ENCODE measurements at regions not wholly inside any gene's neighbourhood (a gene's known extent, or its start where the extent isn't known, plus 50 kb on each side); places are given as distances from the start of the nearest gene placed in this dataset.
A peak's percentile ranks its signal among the peaks of the same experiment; 100 is the strongest.

DNA sequence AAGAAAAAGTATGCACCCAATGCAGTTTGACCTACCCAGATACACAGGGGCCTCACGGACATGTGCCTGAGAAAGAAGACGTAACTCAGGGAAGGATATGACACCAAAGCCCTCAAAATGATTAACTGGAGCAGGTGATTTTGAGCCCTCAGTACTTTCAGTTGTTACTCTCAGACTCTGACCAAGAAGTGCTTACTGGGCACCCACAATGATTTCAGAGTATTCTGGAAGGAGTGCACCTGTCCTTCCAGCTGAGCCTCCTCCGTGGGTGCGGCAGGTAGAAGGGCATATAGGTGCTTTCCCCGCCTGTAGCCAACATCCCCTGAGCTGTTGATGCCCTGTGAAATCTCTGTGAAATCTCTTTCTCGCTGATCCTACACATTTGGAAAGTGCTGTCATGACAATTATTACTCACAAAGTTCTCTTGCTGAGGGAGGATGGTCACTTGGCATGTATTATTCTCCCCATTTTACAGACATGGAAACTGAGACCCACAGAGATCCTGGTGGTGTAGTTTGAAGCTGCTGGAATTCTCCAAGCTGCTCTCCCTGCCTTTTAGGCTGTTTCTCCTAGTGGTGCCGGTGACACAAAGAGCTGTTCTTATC, 154.3 kb upstream of the CCND2 start:
- Histone ChIP-seq H3K36me3 (ENCODE audit: insufficient read depth, low read length) (no peaks in the 10 kb centered on the region), H3K27me3 (ENCODE audit: insufficient read depth, low read length, poor library complexity, severe bottlenecking) (no peaks in the 10 kb centered on the region), H3K9me3 (ENCODE audit: low read length) (no peaks in the 10 kb centered on the region), H3K27ac (ENCODE audit: low read depth, low read length) (no peak overlapping the region), H3K4me3 (ENCODE audit: low read length) (no peak overlapping the region), H3K4me1 (ENCODE audit: insufficient read depth, low read length) (peaks cover 30% of the 10 kb centered on the region)
- ChIA-PET POLR2A (no interaction called here), CTCF (interaction anchor here (2.1 kb wide), 1 partner anchor 158 kb away, joined by 7 read pairs; no protein-coding TSS in a partner anchor)
- H3K27me3 Mint-ChIP-seq, result peaks cover 6 to 8% of the 10 kb centered on the region in 2 donors
- peaks cover 31 to 47% (median 42%) of the 10 kb centered on the region in 3 donors for H3K4me1 Mint-ChIP-seq
- no peaks in the 10 kb centered on the region for H3K9me3 Mint-ChIP-seq
- H3K27ac Mint-ChIP-seq, result peak overlapping the region in 4 of 8 donors; percentile 8 to 72 (median 63)
- no peaks in the 10 kb centered on the region for H3K36me3 Mint-ChIP-seq
- no peak for DNase-seq
- peak overlapping the region in 4 of 7 donors; percentile 13 to 83 (median 34) for H3K4me3 Mint-ChIP-seq

DNA sequence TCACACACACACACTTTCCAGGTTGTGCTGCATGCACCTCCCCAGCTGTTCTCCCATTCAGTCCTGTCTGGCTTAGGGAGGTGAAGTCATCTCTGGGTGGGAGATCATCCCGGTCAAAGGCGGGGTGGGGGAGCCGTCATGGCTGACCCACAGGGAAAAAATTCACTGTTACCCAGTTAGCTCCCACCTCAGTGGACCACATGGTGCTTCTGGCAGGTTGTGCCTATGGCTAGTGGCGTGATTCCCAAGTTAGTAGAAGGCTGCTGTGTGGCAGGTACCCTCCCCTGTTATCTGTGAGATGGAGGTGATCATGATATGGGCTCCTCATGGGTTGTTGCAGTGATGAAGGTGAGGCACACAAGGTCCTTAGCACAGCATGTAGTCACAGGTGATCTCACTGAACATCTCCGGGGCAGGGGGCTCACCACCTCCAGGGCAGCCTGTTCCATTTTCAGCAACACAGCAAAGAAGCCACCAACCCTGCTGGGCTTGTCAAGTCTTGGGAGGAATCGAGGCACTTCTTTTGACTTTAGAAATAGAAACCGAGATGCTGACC, 154.9 kb upstream of the CCND2 start:
- H3K36me3 Mint-ChIP-seq, result no peaks in the 10 kb centered on the region
- peak overlapping the region in 5 of 8 donors; percentile 44 to 82 (median 67) for H3K27ac Mint-ChIP-seq
- Histone ChIP-seq H3K9me3 (ENCODE audit: low read length) (no peaks in the 10 kb centered on the region), H3K27ac (ENCODE audit: low read depth, low read length) (no peak overlapping the region), H3K4me1 (ENCODE audit: insufficient read depth, low read length) (peaks cover 30% of the 10 kb centered on the region), H3K4me3 (ENCODE audit: low read length) (peak overlapping the region; percentile 42), H3K36me3 (ENCODE audit: insufficient read depth, low read length) (no peaks in the 10 kb centered on the region), H3K27me3 (ENCODE audit: insufficient read depth, low read length, poor library complexity, severe bottlenecking) (no peaks in the 10 kb centered on the region)
- CTCF ChIA-PET, result interaction anchor here (2.5 kb wide), 1 partner anchor 12 kb away, joined by 13 read pairs; no protein-coding TSS in a partner anchor
- peak overlapping the region; percentile 13 to 83 (median 55) for H3K4me3 Mint-ChIP-seq
- no peak for DNase-seq
- peaks cover 6 to 8% of the 10 kb centered on the region in 2 donors for H3K27me3 Mint-ChIP-seq
- H3K9me3 Mint-ChIP-seq, result no peaks in the 10 kb centered on the region
- POLR2A ChIA-PET, result interaction anchor here (1.2 kb wide), 1 partner anchor 48 kb away, joined by 3 read pairs; no protein-coding TSS in a partner anchor
- peaks cover 31 to 47% (median 42%) of the 10 kb centered on the region in 3 donors for H3K4me1 Mint-ChIP-seq

DNA sequence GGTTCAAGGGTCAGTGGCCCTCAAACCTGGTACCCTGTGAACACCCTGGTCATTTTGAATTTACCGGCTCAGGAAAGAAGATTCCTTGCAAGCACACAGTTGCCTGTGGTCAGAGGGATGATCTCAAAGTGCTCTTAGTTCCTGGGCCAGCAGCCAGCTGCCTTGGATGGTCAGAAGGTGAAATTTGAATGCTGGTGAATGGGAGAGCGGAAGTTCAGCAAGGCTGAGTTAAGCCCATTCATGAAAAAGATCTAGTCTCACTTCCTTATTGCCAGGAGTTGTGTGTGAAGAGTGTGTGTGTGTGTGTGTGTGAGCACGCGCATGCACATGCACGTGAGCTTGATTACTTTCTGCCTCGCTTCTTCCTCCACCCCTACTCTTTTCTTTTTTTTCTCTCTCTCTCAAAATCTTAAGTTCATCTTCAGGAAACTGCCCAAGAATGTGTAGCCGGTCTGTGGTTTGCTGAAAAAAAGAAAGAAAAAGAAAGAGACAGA, 155.5 kb upstream of the CCND2 start:
- Mint-ChIP-seq H3K4me3 (peak overlapping the region; percentile 44 to 83 (median 55)), H3K4me1 (peaks cover 31 to 47% (median 42%) of the 10 kb centered on the region in 3 donors), H3K9me3 (no peaks in the 10 kb centered on the region), H3K27ac (peak overlapping the region in 7 of 8 donors; percentile 12 to 82 (median 59)), H3K36me3 (no peaks in the 10 kb centered on the region), H3K27me3 (peaks cover 8% of the 10 kb centered on the region in 2 donors)
- Histone ChIP-seq H3K4me3 (ENCODE audit: low read length) (peak overlapping the region; percentile 42), H3K27me3 (ENCODE audit: insufficient read depth, low read length, poor library complexity, severe bottlenecking) (no peaks in the 10 kb centered on the region), H3K4me1 (ENCODE audit: insufficient read depth, low read length) (peaks cover 30% of the 10 kb centered on the region), H3K9me3 (ENCODE audit: low read length) (no peaks in the 10 kb centered on the region), H3K36me3 (ENCODE audit: insufficient read depth, low read length) (no peaks in the 10 kb centered on the region), H3K27ac (ENCODE audit: low read depth, low read length) (no peak overlapping the region)
- ChIA-PET POLR2A (interaction anchor here (1.2 kb wide), 1 partner anchor 49 kb away, joined by 3 read pairs; no protein-coding TSS in a partner anchor), CTCF (interaction anchor here (0.9 to 2.5 kb wide), 4 partner anchors 11 to 232 kb away, joined by 3 to 13 read pairs (median 4); no protein-coding TSS in a partner anchor)
- DNase-seq, result peak in 2 of 5 donors; percentile 28 to 36

DNA sequence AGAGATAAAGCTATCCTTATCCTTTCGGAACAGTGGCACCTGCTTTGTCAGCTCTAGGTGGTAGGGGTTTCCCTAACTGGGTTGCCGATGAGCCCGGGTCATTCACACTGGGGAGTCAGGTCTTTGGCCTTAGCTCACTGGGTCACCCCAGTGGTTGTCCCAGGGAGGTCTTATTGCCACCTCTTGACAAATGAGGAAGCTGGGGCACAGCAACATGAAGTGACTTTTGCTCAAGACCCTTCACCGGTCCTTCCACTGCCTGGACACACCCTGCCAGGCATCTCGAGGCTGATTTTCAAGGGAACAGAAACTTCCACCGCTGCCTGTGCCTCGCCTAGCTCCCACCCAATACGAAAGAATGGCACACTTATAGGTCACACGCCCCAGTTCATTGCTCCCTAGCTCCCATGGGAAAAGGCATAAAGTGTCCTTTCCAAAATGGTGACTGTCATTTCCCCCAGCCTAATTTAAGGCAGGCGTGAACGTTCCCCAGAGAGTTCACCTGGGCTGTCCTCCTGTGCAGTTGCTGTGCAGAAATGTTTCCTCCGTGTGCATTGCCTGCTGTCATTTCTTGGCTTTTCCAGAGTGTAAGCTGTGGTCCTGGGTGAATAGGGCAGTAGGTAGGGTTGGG, 156.1 kb upstream of the CCND2 start:
- Mint-ChIP-seq H3K36me3 (no peaks in the 10 kb centered on the region), H3K4me1 (peaks cover 31 to 47% (median 42%) of the 10 kb centered on the region in 3 donors), H3K4me3 (peak overlapping the region in 4 of 7 donors; percentile 8 to 74 (median 62)), H3K9me3 (no peaks in the 10 kb centered on the region), H3K27me3 (peaks cover 9 to 12% of the 10 kb centered on the region in 2 donors), H3K27ac (peak overlapping the region in 1 of 8 donors; percentile 82)
- ChIA-PET CTCF (interaction anchor here (0.9 to 2.5 kb wide), 6 partner anchors 10 to 231 kb away, joined by 3 to 13 read pairs (median 4); no protein-coding TSS in a partner anchor), POLR2A (interaction anchor here (1.2 kb wide), 1 partner anchor 50 kb away, joined by 3 read pairs; no protein-coding TSS in a partner anchor)
- no peaks in the 10 kb centered on the region for H3K9me3 ChIP-seq (ENCODE audit: low read length)
- no peaks in the 10 kb centered on the region for H3K36me3 ChIP-seq (ENCODE audit: insufficient read depth, low read length)
- H3K27me3 ChIP-seq (ENCODE audit: insufficient read depth, low read length, poor library complexity, severe bottlenecking), result no peaks in the 10 kb centered on the region
- DNase-seq, result no peak
- no peak overlapping the region for H3K4me3 ChIP-seq (ENCODE audit: low read length)
- no peak overlapping the region for H3K27ac ChIP-seq (ENCODE audit: low read depth, low read length)
- H3K4me1 ChIP-seq (ENCODE audit: insufficient read depth, low read length), result peaks cover 30% of the 10 kb centered on the region

DNA sequence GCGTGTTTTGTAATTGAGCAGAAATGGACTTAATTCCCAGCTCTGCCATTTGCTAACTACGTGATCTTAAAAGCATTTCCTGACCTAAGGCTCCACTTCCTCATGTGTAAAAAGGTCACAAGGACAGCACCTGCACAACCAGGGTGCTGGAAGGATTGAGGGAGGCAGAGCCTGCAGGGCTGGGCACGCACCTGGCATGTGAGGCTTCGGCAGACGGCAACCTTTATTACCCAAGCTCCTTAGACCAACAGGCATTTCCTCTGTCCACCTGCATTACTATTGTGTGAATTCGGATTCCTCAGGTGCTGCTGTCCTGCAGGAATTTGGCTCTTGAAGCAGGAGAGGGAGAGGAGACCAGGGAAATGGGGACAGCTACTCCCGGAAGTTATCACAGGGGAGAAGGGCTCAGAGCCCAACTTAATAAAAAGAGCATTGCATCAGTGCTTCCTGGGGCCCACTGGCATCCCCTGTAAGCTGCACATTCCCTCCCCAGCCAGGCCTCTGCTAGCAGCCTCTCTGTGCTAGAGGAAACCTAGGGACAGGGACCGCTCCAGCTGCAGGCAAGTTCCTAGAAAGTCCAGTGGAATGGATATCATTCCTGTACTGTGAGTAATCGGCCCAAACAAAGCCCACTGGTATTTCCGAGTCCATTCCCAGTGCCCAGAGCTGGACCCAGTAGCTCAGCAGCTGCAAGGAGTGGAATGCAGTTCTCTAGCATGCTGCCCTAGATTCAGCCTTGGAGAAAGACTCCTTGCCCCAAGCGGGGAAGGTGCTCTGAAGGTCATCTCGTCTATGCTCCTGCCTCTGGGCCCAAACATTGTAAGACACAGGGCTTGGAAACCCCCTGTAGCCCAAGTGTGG, 157.1 kb upstream of the CCND2 start:
- Histone ChIP-seq H3K27me3 (ENCODE audit: insufficient read depth, low read length, poor library complexity, severe bottlenecking) (no peaks in the 10 kb centered on the region), H3K36me3 (ENCODE audit: insufficient read depth, low read length) (no peaks in the 10 kb centered on the region), H3K9me3 (ENCODE audit: low read length) (no peaks in the 10 kb centered on the region), H3K4me1 (ENCODE audit: insufficient read depth, low read length) (peaks cover 30% of the 10 kb centered on the region), H3K27ac (ENCODE audit: low read depth, low read length) (no peak overlapping the region), H3K4me3 (ENCODE audit: low read length) (no peak overlapping the region)
- H3K27ac Mint-ChIP-seq, result peak overlapping the region in 1 of 8 donors; percentile 61
- no peaks in the 10 kb centered on the region for H3K36me3 Mint-ChIP-seq
- ChIA-PET CTCF (interaction anchor here (0.7 to 2.5 kb wide), 8 partner anchors 9 to 152 kb away, joined by 3 to 13 read pairs (median 4); no protein-coding TSS in a partner anchor), POLR2A (no interaction called here)
- DNase-seq, result no peak
- no peaks in the 10 kb centered on the region for H3K9me3 Mint-ChIP-seq
- peak overlapping the region in 1 of 7 donors; percentile 19 for H3K4me3 Mint-ChIP-seq
- H3K4me1 Mint-ChIP-seq, result peaks cover 31 to 47% (median 42%) of the 10 kb centered on the region in 3 donors
- H3K27me3 Mint-ChIP-seq, result peaks cover 14 to 16% of the 10 kb centered on the region in 2 donors

DNA sequence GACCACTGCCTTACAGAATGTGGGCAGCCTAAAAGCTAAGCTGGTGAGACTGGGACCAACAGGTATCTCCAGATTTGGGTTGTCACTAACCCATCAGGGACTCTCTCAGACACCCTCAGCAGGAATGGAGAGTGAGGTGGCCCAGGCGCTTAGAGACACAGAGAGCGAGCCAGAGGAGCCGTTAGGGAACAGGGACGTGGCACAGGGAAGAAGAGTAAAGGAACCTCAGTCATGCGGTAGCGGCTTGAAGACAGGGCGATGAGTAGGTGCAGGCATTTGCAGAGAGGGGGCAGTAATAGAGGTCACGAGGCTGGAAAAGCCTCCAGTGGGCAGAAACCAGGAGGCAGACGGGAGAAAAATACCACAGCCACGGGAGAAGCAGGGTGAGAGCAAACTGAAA, 158.0 kb upstream of the CCND2 start:
- H3K27ac ChIP-seq (ENCODE audit: low read depth, low read length), result no peak overlapping the region

DNA sequence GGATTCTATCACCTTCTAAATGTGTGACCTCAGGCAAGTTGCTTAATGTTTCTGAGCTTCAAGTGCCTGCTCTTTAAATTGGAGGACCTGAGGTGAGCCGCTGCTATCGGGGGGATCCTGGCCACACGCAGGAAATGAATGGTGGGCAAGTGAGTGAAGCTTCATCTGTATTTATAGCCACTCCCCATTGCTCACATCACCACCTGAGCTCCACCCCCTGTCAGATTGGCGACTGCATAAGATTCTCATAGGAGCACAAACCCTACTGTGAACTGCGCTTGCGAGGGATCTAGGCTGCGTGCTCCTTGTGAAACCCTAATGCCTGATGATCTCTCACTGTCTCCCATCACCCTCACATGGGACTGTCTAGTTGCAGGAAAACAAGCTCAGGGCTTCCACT, 158.6 kb upstream of the CCND2 start:
- peak in 4 of 5 donors; percentile 12 to 61 (median 24) for DNase-seq
- Histone ChIP-seq H3K27me3 (ENCODE audit: insufficient read depth, low read length, poor library complexity, severe bottlenecking) (no peaks in the 10 kb centered on the region), H3K9me3 (ENCODE audit: low read length) (no peaks in the 10 kb centered on the region), H3K36me3 (ENCODE audit: insufficient read depth, low read length) (no peaks in the 10 kb centered on the region), H3K4me3 (ENCODE audit: low read length) (no peak overlapping the region), H3K4me1 (ENCODE audit: insufficient read depth, low read length) (peaks cover 30% of the 10 kb centered on the region), H3K27ac (ENCODE audit: low read depth, low read length) (no peak overlapping the region)
- ChIA-PET CTCF (interaction anchor here (0.9 to 1.9 kb wide), 4 partner anchors 8 to 84 kb away, joined by 3 to 12 read pairs (median 4); no protein-coding TSS in a partner anchor), POLR2A (interaction anchor here (0.7 kb wide), 1 partner anchor 154 kb away, joined by 4 read pairs; no protein-coding TSS in a partner anchor)
- Mint-ChIP-seq H3K4me3 (peak overlapping the region in 4 of 7 donors; percentile 16 to 70 (median 43)), H3K36me3 (no peaks in the 10 kb centered on the region), H3K27ac (peak overlapping the region in 1 of 8 donors; percentile 51), H3K9me3 (no peaks in the 10 kb centered on the region), H3K27me3 (peaks cover 15 to 21% of the 10 kb centered on the region in 2 donors), H3K4me1 (peaks cover 30 to 42% (median 37%) of the 10 kb centered on the region in 3 donors)

More for the DNA sequence above, 158.0 kb upstream of the CCND2 start:
- Histone ChIP-seq H3K36me3 (ENCODE audit: insufficient read depth, low read length) (no peaks in the 10 kb centered on the region), H3K9me3 (ENCODE audit: low read length) (no peaks in the 10 kb centered on the region), H3K4me1 (ENCODE audit: insufficient read depth, low read length) (peaks cover 30% of the 10 kb centered on the region), H3K4me3 (ENCODE audit: low read length) (no peak overlapping the region), H3K27me3 (ENCODE audit: insufficient read depth, low read length, poor library complexity, severe bottlenecking) (no peaks in the 10 kb centered on the region)
- peak overlapping the region in 1 of 8 donors; percentile 48 for H3K27ac Mint-ChIP-seq
- H3K4me3 Mint-ChIP-seq, result peak overlapping the region in 4 of 7 donors; percentile 8 to 56 (median 18)
- no peak for DNase-seq
- peaks cover 31 to 42% (median 41%) of the 10 kb centered on the region in 3 donors for H3K4me1 Mint-ChIP-seq
- peaks cover 15 to 21% of the 10 kb centered on the region in 2 donors for H3K27me3 Mint-ChIP-seq
- no peaks in the 10 kb centered on the region for H3K9me3 Mint-ChIP-seq
- no peaks in the 10 kb centered on the region for H3K36me3 Mint-ChIP-seq
- CTCF ChIA-PET, result interaction anchor here (0.7 to 1.9 kb wide), 5 partner anchors 8 to 62 kb away, joined by 3 to 6 read pairs (median 5); no protein-coding TSS in a partner anchor
- POLR2A ChIA-PET, result no interaction called here

Data from CD8-positive, alpha-beta memory T cell (primary cell).